HG03469 (cell line): ENCODE measurements at regions not wholly inside any gene's neighbourhood (a gene's known extent, or its start where the extent isn't known, plus 50 kb on each side); places are given as distances from the start of the nearest gene placed in this dataset.
"Not testable (repeated sequence)": the region's sequence is repeated elsewhere in the genome, so short reads cannot be mapped to it uniquely, and the experiment has no call there.

Experiments used
- ATAC-seq: cut with Tn5 transposase; IDR thresholded peaks from one replicate; pipeline ENCODE4 v1.9.1; 2021; ENCODE audit warnings: mild to moderate bottlenecking, moderate library complexity, moderate number of reproducible peaks; ENCODE audit not compliant: unreplicated experiment

GRCh38 chr15:35211240-35211902, 126.3 kb upstream of the NANOGP8 start:
- no peak for ATAC-seq

GRCh38 chr15:35210370-35210769, 125.3 kb upstream of the NANOGP8 start:
- ATAC-seq = no peak

- ATAC-seq = no peak
Observed at GRCh38 chr15:35209838-35210237, 124.7 kb upstream of the NANOGP8 start.

- no peak for ATAC-seq
Observed at GRCh38 chr15:35208353-35208752, 123.3 kb upstream of the NANOGP8 start.

- ATAC-seq = no peak
Observed at GRCh38 chr15:35206060-35206675, 121.1 kb upstream of the NANOGP8 start.

GRCh38 chr15:35198197-35198596, 113.1 kb upstream of the NANOGP8 start:
- ATAC-seq = no peak

GRCh38 chr15:35197754-35198153, 112.7 kb upstream of the NANOGP8 start:
- no peak for ATAC-seq

- no peak for ATAC-seq
Observed at GRCh38 chr15:35197306-35197705, 112.2 kb upstream of the NANOGP8 start.

- ATAC-seq = no peak
Observed at GRCh38 chr15:35196273-35196672, 111.2 kb upstream of the NANOGP8 start.

- no peak for ATAC-seq
Observed at GRCh38 chr15:35195649-35196048, 110.6 kb upstream of the NANOGP8 start.

GRCh38 chr15:35195031-35195430, 109.9 kb upstream of the NANOGP8 start:
- ATAC-seq = no peak

- ATAC-seq = no peak
Observed at GRCh38 chr15:35194296-35194695, 109.2 kb upstream of the NANOGP8 start.

- no peak for ATAC-seq
Observed at GRCh38 chr15:35191783-35192182, 106.7 kb upstream of the NANOGP8 start.

- no peak for ATAC-seq
Observed at GRCh38 chr15:35186346-35186745, 101.3 kb upstream of the NANOGP8 start.

- ATAC-seq = no peak
Observed at GRCh38 chr15:35184646-35185045, 99.6 kb upstream of the NANOGP8 start.

GRCh38 chr15:35182841-35183479, 97.9 kb upstream of the NANOGP8 start:
- peak; percentile 68 for ATAC-seq

- ATAC-seq = peak; percentile 89
Observed at GRCh38 chr15:35181538-35181937, 96.4 kb upstream of the NANOGP8 start.

- no peak for ATAC-seq
Observed at GRCh38 chr15:35179739-35180138, 94.6 kb upstream of the NANOGP8 start.

GRCh38 chr15:35178186-35178585, 93.1 kb upstream of the NANOGP8 start:
- not testable (repeated sequence) for ATAC-seq

GRCh38 chr15:35174948-35175347, 89.9 kb upstream of the NANOGP8 start:
- no peak for ATAC-seq

GRCh38 chr15:35173444-35174118, 88.5 kb upstream of the NANOGP8 start:
- no peak for ATAC-seq

- no peak for ATAC-seq
Observed at GRCh38 chr15:35170207-35170606, 85.1 kb upstream of the NANOGP8 start.
